ENCODE measurements at regions not wholly inside any gene's neighbourhood (a gene's known extent, or its start where the extent isn't known, plus 50 kb on each side); places are given as distances from the start of the nearest gene placed in this dataset.
"Not testable (repeated sequence)": the region's sequence is repeated elsewhere in the genome, so short reads cannot be mapped to it uniquely, and the experiment has no call there.

- DNase-seq, result peak; percentile 76
These were observed 134.4 kb upstream of the LYZL2 start for GRCh38 chr10:30763918-30764317.

- peak; percentile 11 for DNase-seq
These were observed 133.1 kb upstream of the LYZL2 start for GRCh38 chr10:30762620-30763019.

DNA sequence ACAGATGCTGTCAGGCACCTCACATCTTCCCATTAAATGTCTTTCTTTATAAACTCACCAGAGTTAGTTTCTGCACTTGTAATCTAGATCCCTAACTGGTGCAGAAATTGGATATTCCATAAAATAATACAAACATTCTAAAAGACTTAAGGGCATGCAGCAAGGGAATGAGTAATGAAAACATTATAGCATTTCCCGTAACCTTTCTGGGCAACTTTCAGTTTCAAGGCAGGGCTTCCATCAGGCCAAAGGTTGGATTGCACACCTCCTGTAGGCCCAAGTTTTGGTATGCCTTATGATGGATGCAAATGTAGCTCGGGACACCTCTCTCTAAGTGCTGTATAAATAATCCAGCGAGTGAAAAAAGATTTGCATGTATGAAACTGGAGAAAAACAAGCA, 129.9 kb upstream of the LYZL2 start:
- peak; percentile 15 for DNase-seq

DNA sequence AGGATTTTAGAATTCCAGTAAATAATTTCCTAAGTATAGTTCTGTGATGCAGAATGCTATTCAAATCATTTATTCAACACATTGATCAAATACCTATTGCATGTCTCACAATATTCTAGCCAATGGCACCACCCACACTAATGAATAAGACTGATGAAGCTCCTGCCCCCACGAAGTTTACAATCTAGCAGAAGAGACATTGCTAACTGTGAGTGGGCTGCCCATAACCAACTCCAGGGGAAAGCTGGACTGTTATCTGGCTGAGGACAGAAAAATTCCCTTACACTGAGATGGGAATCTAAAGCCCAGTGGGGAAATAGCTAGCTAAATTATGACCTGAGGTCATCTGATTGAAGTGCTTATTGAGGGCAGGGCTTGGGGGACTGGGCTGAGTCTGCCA, 128.8 kb upstream of the LYZL2 start:
- DNase-seq, result no peak

DNA sequence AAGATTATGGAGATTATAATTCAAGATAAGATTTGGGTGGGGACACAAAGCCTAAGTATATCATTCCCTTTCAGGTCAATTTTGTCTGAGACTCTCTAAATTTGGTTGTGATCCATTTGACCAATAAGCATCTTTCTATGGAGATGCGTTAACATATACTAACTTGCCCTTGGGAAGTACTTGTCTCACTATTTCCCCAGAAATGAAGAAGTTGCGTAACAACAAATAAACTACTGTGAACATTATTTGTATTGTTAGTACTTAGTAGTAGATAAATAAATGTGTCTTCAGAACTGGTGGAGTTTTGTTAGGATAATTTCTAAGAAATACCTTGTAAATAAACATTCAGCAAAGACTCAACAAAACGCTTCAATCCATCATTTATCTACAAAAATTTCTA, 127.3 kb upstream of the LYZL2 start:
- DNase-seq, result no peak

DNA sequence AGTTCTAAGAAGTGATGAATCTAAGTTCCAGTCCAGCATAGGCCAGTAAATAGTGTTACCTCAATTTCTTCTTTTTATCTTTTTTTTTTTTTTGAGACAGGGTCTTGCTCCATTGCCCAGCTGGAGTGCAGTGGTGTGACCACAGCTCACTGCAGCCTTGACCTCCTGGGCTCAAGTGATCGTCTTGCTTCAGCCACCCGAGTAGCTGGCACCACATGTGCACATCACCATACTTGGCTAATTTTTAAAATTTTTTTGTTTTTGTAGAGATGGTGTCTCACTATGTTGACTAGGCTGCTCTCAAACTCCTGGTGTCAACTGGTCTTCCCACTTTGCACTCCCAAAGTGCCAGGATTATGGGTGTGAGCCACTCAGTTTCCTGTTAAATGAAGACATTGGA, 126.6 kb upstream of the LYZL2 start:
- no peak for DNase-seq

DNA sequence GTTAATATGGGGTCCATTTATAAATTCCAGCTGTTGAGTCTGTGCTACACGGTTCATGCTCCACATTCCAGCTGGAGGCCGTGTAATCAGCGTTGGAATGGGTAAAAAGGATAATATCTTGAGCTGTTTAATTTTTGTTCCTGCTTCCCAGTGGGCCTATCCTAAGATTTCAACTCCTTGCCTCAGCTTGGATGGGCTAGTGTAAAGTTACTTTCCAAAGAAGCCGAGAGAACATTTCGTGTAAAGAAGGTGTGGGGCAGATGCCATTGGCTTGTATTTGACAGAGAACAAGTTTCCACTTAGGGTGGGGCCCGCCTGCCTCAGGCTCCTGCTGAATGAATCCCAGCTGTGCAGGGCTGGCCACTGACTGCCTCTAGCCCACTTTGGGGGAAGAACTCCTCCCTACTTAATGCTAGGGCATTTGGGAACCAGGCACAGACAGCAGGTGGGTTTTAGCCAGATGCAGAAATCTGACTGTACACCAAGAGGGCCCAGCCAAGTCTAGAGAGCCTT, 125.9 kb upstream of the LYZL2 start:
- no peak for DNase-seq

GRCh38 chr10:30752481-30752881, 122.9 kb upstream of the LYZL2 start:
- no peak for DNase-seq

DNA sequence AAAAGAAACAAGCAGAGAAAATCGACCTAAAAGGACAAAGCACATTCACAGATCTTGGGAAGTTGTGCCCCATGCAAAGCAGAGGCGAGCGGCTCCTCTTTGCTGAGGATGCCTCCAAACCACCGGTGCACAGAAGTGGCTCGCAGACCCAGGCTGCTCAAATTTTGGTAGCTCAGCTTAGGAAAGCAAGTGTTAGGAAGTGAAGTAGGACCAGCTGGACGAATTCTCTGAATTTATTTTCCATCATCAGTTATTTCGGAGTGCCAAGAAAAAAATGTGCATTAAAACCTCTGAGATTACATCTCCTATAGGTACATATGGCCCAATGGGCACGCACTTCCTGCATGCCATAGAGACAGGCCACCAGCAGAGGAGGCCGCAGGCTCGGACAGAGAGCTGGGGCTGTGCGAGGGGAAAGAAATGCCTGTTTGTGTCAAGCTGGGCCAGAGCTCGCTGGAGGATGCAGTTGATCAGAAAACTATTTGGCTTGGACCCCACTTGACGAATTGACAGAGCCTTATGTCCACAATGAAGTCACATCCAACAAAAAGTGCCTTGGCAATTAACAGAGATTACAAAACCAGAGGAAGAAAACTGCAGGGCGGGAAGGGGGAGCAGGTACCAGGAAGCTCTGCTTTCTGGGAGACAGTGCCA, 122.3 kb upstream of the LYZL2 start:
- DNase-seq, result no peak

- DNase-seq, result no peak
These were observed 121.6 kb upstream of the LYZL2 start for GRCh38 chr10:30750971-30751677.

GRCh38 chr10:30749385-30749784, 119.8 kb upstream of the LYZL2 start:
- DNase-seq, result no peak

GRCh38 chr10:30748152-30748973, 118.8 kb upstream of the LYZL2 start:
- no peak for DNase-seq

DNA sequence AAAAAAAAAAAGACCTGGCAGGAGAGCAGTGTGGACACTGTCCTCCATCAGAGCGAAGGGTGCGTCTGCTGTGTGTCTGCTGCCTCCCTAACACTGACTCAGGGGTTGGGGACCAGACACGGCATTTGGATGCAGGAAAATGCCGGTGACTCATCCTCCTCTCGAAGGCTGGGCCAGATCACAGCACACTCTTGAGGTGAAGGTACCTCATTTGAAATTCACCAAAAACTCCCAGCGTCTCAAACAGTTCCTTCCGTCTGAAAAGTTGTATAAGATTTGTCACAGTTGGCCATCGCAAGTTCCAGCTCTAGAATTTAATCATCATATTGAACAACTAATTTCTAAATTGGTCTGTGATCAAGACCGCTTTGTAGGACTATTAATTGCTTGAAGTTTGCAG, 118.1 kb upstream of the LYZL2 start:
- DNase-seq, result no peak

- DNase-seq, result no peak
These were observed 116.4 kb upstream of the LYZL2 start for GRCh38 chr10:30745953-30746352.

- DNase-seq, result peak; percentile 75
These were observed 114.6 kb upstream of the LYZL2 start for GRCh38 chr10:30744106-30744505.

DNA sequence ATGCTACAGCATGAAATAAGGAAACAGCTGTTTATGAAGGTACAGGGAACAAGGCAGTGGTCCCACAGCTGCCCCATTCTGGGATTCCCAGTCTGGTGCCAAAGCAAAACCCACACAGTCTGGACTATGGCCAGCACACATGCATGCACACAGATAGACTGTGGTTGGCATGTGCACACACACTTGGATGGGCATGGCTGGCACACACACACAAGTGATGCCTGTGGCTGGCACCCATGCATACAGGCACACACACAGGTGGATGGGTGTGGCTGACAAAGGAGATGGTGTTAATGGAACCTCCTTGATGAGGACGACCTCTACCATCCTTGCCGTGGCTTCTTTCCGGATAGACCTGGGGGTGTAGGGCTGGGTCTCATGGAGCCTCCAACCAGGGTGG, 114.0 kb upstream of the LYZL2 start:
- no peak for DNase-seq

- DNase-seq, result peak; percentile 33
These were observed 112.9 kb upstream of the LYZL2 start for GRCh38 chr10:30742471-30742870.

DNA sequence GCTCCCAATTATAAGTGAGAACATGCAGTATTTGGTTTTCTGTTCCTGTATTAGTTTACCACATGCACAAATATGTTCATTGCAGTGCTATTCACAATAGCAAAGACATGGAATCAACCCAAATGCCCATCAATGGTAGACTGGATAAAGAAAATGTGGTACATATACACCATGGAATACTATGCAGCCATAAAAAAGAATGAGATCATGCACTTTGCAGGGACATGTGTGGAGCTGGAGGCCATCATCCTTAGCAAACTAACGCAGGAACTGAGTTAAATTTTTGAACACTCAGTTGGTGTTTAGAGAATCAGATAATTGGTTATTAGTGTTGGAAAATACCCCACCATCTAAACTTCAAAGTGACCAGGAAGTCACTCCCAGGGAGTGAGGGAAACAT, 111.2 kb upstream of the LYZL2 start:
- DNase-seq, result not testable (repeated sequence)

- DNase-seq, result no peak
These were observed 108.9 kb upstream of the LYZL2 start for GRCh38 chr10:30738416-30738815.

GRCh38 chr10:30737931-30738391, 108.4 kb upstream of the LYZL2 start:
- no peak for DNase-seq

DNA sequence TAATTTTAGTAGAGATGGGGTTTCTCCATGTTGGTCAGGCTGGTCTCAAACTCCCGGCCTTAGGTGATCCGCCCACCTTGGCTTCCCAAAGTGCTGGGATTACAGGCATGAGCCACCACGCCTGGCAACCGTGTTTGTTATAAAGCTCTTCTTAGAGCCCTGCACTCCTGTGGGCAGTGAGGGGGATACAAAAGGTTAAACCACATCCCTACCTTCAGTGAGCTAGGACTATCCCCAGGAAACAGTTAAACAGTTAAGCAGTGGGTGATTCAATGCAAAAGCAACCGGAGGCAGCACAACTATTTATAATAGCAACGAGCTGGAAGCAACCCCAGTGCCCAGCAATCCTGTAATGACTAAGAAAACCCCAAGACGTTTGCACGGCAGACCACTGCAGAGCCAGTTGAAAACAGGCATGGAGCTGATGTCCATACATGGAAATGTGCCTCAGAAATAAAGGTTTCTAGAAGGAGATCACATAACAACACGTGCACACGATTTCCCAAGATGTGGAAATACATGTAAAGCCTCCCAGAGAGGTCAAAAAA, 107.2 kb upstream of the LYZL2 start:
- peak; percentile 21 for DNase-seq

- no peak for DNase-seq
These were observed 105.3 kb upstream of the LYZL2 start for GRCh38 chr10:30734901-30735300.

DNA sequence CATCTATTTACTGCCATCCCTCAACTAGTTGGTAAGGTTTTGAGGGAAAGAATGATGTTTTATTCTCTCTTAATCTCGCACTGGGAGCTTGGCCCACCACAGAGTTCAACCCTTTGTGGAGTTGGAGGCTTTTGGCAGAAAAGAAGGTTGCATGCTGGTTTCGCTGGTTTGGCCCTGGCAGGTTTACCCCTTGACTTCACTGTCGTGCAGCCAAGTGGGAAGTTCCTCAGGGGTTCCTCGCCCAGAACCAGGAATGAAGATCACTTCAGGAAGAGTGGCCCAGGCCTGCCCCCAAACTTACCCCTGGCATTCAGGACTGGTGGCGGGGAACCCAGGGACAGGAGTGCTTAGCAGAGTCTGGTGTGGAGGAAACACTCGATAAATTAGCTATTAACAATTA, 103.1 kb upstream of the LYZL2 start:
- no peak for DNase-seq

All from inflammatory macrophage treated with lipopolysaccharide for 4 hours (primary cell).